ENCODE measurements at regions not wholly inside any gene's neighbourhood (a gene's known extent, or its start where the extent isn't known, plus 50 kb on each side); places are given as distances from the start of the nearest gene placed in this dataset.

DNA sequence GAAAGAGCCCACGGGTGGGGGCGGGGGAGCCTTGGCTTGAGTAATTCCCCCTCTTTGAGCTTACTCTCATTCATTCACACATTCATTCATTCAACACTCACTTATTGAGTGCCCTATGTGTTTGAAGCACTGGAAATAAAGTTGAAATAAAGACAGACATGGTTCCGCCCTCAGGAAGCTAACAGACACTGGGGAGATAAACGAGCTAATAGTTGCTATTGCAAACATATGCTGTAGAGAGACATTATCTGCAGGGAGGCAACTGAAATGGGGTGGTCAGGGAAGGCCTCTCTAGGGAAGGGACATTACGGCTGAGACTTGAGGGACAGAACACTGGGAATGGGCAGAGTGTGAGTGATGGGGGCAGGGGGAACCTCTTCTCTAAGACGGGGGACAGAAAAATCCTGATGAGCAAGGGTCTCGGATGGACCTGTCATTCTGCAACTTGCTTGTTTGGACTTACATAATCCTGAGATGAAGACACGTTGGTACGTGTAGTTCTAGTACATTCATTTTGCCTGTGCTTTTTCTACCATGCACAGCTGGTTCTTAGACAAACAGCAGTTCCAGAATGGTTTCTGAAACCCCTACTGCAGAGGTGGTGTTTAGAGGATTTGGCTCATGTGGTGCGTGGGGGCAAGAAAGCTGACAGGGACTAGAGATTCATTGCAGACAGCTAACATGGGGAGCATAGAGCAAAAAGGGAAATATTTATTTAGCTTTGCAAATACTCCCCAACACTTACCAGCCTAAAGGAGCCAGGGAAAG is 71.1 kb upstream of the BLCAP start:
- FAIRE-seq (no peak), DNase-seq (ENCODE audit: insufficient read length, low spot score) (no peak)

DNA sequence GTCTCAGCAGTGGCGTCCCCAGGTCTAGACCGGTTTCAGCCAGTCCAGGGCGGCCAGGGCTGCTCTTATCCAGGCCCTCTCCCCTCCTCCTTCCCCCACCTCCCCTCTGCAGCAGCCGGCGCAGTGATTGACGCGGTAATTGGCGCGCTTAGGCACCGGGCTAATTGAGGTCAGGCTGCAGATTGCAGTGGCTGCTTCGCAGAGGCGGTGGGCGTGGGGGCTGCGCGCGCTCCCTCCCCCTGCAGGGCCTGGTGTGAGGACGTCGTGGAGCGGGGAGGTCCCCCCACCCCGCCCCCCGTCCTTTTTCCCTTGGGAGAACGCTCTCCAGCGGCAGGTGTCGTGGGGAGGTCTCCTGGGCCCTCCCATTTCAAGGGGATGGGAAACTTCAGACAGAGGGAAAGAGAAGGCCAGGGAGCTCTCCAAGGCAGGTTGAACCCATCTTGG is 70.4 kb upstream of the BLCAP start:
- FAIRE-seq: no peak
- DNase-seq (ENCODE audit: insufficient read length, low spot score): no peak

DNA sequence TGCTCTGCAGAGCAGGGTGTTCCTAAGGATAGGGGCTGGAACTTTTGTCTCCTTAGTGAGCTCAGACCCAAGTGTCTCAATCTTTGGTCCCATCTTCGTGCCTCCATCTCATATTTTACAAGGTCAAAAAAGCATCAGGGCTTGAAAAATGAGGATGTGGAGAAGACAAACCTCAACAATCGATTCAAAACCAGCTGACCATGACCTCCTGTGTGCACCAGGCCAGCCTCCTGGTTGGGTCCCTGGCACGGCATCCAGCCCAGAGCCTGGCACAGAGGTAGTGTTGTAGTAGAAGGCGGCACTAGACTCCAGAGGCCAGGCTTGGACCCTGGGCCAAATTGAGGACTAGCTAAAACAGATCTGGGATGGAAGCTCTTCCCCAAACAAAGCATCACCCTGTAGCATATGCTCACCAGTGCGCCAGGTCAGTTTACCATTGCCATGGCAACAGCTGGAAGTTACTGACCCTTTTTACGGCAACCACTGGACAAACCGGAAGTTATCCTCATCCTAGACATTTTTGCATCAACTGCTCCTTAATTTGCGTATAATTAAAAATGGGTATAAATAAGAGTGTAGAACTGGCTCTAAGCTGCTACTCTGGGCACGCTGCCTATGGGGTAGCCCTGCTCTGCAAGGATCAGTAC is 69.3 kb upstream of the BLCAP start:
- FAIRE-seq: no peak
- no peak for DNase-seq (ENCODE audit: insufficient read length, low spot score)

DNA sequence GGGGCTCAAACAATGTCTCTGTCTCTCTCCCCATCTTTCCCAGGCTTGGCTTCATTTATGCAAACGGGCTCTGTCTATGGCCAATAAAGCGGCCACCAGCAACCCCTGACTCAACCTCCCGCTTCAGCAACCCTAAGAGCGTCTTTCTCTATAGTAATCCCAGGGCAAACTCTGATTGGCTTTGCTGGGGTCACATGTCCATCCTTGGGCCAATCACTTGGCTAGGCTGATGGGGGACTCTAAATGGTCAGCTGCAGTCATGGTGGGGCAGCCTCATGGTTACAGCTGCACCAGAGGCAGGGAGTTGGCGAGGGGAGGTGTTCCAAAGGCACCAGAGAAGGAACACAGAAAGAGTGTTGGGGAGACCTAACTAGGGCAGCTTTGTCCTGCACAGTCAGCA is 68.5 kb upstream of the BLCAP start:
- FAIRE-seq (no peak), DNase-seq (ENCODE audit: insufficient read length, low spot score) (no peak)

DNA sequence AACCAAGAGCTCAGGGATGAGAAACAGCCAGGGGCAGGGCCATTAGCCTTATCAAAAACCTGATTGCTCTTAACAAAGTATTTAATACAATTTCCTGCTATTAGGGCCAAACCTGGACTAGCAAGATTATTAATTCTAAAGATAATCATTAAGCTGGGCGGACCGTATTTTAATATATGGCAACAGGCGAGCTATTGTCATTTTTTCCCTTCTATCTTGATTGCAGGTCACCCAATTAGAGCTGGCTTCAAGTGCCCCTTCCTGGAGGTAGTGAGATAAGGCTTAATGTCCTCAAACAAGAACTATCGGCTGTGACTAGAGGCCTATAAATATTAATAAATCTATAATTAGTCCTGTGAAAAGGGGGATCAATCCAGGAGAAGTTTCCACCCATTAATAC is 66.0 kb upstream of the BLCAP start:
- no peak for DNase-seq (ENCODE audit: insufficient read length, low spot score)
- no peak for FAIRE-seq

DNA sequence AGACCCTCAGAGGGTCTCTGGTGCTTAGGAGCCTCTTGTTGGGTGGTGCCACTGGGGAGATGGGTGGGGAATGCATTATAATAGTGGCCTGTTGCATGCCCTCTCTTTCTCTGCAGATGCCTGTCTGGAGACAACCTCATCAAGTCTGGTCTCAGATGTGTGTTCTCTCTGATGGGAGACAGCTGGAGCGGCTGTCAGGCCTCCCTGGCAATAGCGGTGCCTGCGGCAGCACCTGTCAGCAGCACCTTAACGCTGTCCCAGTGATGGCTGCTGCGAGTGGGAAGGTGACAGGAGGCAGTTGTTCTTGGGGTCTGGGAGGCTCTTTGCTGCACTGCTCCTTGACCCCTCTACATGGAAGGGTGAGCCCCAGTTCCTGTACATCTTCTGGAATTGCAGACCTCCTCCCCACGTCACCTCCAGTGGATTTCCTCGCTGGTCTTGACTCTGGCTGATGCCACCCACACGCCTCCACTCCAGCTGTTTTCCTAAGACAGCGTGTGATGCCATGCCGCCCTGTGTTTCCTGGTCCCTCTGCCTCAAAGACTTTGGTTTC is 63.3 kb upstream of the BLCAP start:
- DNase-seq (ENCODE audit: insufficient read length, low spot score) (no peak), FAIRE-seq (no peak)

DNA sequence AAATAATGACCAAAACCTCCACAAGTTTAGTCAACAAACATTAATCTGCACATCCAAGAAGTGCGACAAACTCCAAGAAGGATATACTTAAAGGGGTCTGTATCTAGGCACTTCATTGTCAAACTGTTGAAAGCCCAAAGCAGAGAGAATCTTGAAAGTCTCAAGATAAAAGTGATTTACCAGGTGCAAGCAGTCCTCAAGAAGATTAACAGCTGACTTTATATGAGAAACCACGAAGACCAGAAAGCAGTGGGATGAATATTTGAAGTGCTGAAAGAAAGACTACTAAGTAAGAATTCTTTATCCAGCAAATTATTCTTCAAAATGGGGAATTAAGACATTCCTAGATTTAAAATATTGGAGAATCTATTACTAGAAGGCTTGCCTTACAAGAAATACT is 58.4 kb upstream of the BLCAP start:
- FAIRE-seq (no peak), DNase-seq (ENCODE audit: insufficient read length, low spot score) (no peak)

DNA sequence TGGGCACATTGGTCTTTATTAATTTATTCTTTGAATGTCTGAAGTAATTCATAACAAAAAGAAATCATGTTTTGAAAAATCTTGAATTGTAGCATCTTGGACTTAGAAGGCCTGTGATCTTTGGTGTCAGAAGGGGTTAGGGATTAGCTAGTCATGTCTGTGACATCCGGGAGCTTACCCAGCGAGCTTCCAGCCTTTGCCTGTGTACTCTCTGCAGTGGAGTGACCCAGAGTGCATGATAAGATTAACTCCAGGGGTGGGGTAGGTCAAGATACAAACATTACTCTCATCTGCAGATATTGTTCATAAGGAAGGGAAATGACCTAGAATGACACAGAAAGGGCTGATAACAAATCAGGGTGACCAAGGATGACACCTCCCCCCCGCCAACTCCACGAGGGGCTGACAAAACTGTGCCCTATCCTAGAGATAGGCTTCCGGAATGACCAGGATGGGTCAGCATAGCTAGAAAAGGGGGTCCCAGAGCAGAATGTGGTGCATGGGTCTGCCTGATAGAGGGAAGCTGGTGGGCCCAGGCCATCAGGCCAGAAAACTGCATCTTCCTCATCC is 56.6 kb upstream of the BLCAP start:
- DNase-seq (ENCODE audit: insufficient read length, low spot score): no peak
- no peak for FAIRE-seq

DNA sequence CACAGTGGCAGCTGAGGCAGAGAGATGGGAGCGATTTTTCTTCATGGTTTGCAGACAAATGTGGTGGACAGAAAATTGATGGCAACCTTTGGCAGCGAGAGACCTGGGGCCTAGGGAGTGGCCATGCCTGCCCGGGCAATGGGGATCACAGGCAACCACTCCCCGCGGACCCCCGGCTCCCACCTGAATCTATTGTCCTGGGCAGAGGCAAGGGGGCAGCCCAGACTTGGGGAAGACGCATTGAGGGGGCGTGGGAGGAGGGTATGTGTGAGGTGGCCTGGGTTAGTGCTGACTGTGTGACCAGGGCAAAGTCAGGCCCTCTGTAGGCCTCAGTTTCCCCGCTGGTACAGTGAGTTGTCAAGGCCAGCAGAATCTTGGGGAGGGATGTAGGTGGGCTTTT is 53.6 kb upstream of the BLCAP start:
- DNase-seq (ENCODE audit: insufficient read length, low spot score) (no peak), FAIRE-seq (no peak)

DNA sequence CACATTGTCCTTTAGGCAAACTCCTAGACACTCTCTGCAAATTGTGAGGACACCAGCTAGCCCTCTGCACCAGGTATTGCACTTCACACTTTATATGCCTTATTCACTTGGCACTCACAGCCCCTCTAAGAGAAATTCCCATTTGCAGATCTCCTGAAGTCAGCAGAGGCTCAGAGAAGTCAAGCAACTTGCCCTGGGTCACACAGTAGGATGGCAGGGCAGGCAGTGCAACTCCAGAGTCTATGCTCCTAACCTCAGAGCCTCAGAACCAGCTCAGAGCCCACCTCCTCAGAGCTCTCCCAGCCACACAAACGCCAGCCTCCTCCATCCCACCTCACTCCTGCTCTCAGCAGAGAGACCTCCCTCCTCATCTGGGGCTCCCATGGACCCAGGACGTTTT is 52.4 kb upstream of the BLCAP start:
- no peak for DNase-seq (ENCODE audit: insufficient read length, low spot score)
- no peak for FAIRE-seq

DNA sequence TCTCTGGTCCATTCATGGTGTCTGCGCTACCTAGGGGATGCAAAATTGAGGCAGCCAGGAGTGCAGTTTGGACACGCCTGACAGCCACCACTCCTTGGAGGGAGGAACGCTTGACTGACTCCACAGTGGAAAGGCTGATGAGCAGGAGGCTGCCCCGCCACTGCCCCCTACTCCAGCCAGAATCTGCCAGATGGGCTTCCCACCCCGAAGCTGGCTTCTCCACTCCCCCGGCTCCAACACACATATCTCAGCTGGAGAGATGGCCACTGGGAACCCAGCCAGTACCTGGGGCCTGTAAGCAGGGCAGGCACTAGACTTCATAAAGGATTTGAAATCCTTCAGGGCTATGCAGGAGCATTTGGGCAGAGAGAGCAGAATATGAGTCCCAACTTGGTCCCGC is 51.4 kb upstream of the BLCAP start:
- FAIRE-seq (no peak), DNase-seq (ENCODE audit: insufficient read length, low spot score) (no peak)

DNA sequence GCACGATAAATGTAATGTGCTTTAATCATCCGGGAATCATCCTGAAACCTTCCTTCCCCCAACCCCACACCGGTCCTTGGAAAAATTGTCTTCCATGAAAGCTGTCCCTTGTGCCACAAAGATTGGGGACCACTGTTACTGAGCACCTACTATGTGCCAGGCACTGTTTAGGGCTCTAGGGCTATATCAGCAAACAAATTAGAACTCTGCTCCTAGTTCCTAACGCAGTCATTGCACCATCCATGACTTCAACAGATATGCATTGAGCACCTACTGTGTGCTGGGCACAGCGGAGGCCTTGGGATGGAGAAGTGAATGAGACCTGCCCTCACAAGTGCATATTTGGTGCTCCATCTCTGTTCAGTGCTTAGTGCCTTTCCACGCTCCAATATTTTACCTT is 50.3 kb upstream of the BLCAP start:
- DNase-seq (ENCODE audit: insufficient read length, low spot score) (no peak), FAIRE-seq (no peak)

Measured in GM19239 (cell line).